Activated CD8-positive, alpha-beta T cell treated with anti-CD3 and anti-CD28 coated beads, Interleukin-2, amount 10 ng/mL, durations not matched to agents 7 days and 5 days (primary cell): ENCODE measurements at regions not wholly inside any gene's neighbourhood (a gene's known extent, or its start where the extent isn't known, plus 50 kb on each side); places are given as distances from the start of the nearest gene placed in this dataset.

Source experiments
- ATAC-seq: fragments of 150-1000 bp; cut with Tn5 transposase; one replicate; pipeline ENCODE4 v1.10.0; 2021; ENCODE audit warnings: moderate library complexity
- CTCF ChIA-PET: fragments of 350-600 bp; sonication (Branson Sonifier 250); formaldehyde crosslinking; loops from one replicate; lab custom pipeline; 2021; ENCODE audit warnings: antibody characterized with exemption; lab: Charles Lee
- POLR2A ChIA-PET: fragments of 350-600 bp; sonication (Branson Sonifier 250); formaldehyde crosslinking; loops from one replicate; lab custom pipeline; 2021; ENCODE audit warnings: antibody characterized with exemption; lab: Charles Lee
- DNase-seq: peaks from one replicate; pipeline ENCODE4 v3.0.0-alpha.2; 2020
- H3K27ac Mint-ChIP-seq: one replicate; pipeline ENCODE4 v1.8.0; 2021; ENCODE audit warnings: mild to moderate bottlenecking, mixed read lengths
- H3K27me3 Mint-ChIP-seq: one replicate; pipeline ENCODE4 v1.8.0; 2021; ENCODE audit warnings: low read depth, mixed read lengths
- H3K36me3 Mint-ChIP-seq: one replicate; pipeline ENCODE4 v1.8.0; 2021; ENCODE audit warnings: low read depth, mixed read lengths
- H3K4me1 Mint-ChIP-seq: one replicate; pipeline ENCODE4 v1.8.0; 2021; ENCODE audit warnings: low read depth, mixed read lengths
- H3K4me3 Mint-ChIP-seq: one replicate; pipeline ENCODE4 v1.8.0; 2021; ENCODE audit warnings: mild to moderate bottlenecking, mixed read lengths
- H3K9me3 Mint-ChIP-seq: one replicate; pipeline ENCODE4 v1.8.0; 2022; ENCODE audit warnings: mixed read lengths; ENCODE audit not compliant: insufficient read depth

DNA sequence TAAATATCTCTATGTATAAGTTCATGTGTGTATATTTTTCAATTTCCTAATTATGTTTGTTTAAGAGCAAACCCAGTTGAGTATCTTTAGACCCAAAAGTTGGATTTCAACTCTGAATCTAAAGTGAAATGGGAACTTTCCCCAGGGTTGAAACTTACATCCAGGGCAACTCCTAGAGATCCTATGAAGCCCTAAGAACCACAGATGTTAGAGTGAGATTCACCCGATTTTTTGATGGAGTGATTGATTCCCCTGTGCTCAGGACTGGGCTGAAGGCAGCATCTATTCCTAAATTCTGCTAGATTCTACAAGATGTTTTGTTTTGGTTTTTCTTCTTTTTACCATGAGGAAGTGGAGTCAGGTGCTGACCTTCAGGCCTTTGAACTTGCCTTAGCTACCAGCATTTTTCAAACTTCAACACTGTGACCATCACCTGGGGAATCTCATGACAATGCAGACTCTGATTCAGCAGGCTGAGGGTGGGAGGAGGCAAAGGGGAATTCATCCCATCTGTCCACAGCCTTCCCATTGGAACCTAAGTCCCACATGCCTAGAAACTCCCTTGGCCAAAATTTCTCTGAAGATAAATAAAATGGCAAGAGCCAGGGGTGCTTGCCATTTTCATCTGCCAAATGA is 145.5 kb downstream of the ETS2 start:
- DNase-seq, result no peak
- Mint-ChIP-seq H3K9me3 (peaks cover 5% of the 10 kb centered on the region), H3K27ac (no peak overlapping the region), H3K4me3 (no peak overlapping the region), H3K27me3 (no peaks in the 10 kb centered on the region), H3K36me3 (no peaks in the 10 kb centered on the region), H3K4me1 (no peaks in the 10 kb centered on the region)
- POLR2A ChIA-PET, result no interaction called here
- ATAC-seq, result no peak
- CTCF ChIA-PET, result no interaction called here

DNA sequence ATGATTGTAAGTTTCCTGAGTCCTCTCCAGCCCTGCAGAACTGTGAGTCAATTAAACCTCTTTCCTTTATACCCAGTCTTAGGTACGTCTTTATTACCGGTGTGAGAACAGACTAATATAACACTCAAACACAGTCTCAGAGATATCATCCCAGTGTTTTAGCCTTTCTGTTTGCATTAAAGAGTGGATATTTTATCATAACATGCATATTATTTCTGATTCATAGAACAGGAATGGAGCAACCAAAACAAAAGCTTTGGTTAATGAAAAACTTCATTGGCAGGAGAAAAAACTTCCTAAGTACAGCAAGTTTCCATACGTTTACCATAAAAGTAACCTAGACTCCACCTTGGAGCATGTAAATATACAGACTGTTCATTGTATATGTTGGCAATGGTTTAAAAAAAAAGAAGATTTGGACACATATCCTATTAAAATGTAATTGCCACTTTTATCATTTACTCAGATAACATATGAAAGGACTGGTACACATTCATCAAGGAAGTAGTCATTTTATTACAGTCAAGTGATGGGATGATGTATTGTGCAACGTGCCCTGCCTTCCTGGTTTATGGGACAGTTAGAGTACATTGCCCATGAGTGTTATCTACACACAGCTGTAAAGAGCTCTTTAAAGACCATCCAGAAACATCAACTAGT is 144.8 kb downstream of the ETS2 start:
- Mint-ChIP-seq H3K36me3 (no peaks in the 10 kb centered on the region), H3K27ac (no peak overlapping the region), H3K9me3 (peaks cover 5% of the 10 kb centered on the region), H3K4me1 (no peaks in the 10 kb centered on the region), H3K27me3 (no peaks in the 10 kb centered on the region), H3K4me3 (no peak overlapping the region)
- ChIA-PET POLR2A (no interaction called here), CTCF (no interaction called here)
- DNase-seq (no peak), ATAC-seq (no peak)

- CTCF ChIA-PET, result no interaction called here
- Mint-ChIP-seq H3K27me3 (no peaks in the 10 kb centered on the region), H3K9me3 (peaks cover 5% of the 10 kb centered on the region), H3K4me3 (no peak overlapping the region), H3K36me3 (no peaks in the 10 kb centered on the region), H3K27ac (no peak overlapping the region), H3K4me1 (no peaks in the 10 kb centered on the region)
- ATAC-seq (no peak), DNase-seq (no peak)
- POLR2A ChIA-PET, result no interaction called here
Observed at GRCh38 chr21:38949070-38949380, 143.3 kb downstream of the ETS2 start.

DNA sequence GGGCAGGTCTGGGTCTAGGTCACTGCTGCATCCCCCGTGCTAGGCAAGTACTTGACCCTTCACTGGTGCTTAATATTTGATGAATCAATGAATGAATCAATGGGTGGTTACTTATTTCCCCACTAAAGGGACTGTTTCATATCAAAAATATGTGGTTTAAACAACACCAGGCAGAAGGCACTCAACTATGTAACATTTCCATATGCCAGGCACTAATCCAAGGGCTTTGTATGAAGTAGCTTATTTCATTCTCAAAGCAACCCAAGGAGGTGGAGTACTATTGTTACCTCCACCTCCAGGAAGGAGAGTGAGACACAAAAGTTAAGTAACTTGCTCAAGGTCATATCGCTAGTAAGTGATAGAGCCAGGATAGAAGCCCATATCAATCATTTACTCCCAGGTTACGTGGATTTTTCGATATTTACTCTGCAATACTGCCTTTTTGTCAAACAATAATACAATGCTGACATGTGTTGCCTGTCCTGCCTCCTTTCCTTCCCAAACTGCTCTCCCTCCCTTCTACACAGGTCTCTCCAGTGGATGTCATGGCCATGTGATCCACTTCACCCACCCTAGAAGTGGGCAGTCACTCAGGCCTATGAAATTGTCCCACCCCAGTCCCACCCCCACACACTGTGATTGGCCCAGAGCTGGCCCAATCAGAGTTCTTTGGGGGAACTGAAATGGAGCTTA is 142.8 kb downstream of the ETS2 start:
- Mint-ChIP-seq H3K4me3 (no peak overlapping the region), H3K9me3 (peaks cover 5% of the 10 kb centered on the region), H3K36me3 (no peaks in the 10 kb centered on the region), H3K4me1 (no peaks in the 10 kb centered on the region), H3K27ac (no peak overlapping the region), H3K27me3 (no peaks in the 10 kb centered on the region)
- CTCF ChIA-PET, result no interaction called here
- no peak for DNase-seq
- POLR2A ChIA-PET, result no interaction called here
- no peak for ATAC-seq

GRCh38 chr21:38945545-38946245 is 140.0 kb downstream of the ETS2 start:
- Mint-ChIP-seq H3K36me3 (no peaks in the 10 kb centered on the region), H3K4me1 (no peaks in the 10 kb centered on the region), H3K27me3 (no peaks in the 10 kb centered on the region), H3K9me3 (peaks cover 5% of the 10 kb centered on the region), H3K4me3 (no peak overlapping the region), H3K27ac (no peak overlapping the region)
- POLR2A ChIA-PET, result no interaction called here
- no peak for ATAC-seq
- DNase-seq, result no peak
- CTCF ChIA-PET, result no interaction called here

DNA sequence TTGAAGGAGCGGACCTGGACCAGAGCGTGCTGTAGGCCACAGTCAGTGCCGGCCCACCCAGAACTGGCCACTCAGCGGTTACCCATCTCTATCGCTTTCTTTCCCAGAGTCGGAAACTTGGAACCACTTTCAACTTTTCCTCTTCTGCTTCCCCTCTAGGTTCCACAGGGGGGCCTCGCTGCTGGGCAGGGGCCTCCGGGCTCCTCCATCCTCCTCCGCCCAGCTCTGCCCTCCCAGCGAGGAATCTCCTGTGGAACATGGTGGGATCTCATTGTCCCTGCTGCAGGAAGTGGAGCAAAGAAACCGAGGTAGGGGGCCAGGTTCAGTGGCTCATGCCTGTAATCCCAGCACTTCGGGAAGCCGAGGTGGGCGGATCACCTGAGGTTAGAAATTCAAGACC is 139.2 kb downstream of the ETS2 start:
- Mint-ChIP-seq H3K27ac (no peak overlapping the region), H3K27me3 (no peaks in the 10 kb centered on the region), H3K36me3 (no peaks in the 10 kb centered on the region), H3K4me1 (no peaks in the 10 kb centered on the region), H3K4me3 (no peak overlapping the region), H3K9me3 (no peaks in the 10 kb centered on the region)
- ChIA-PET POLR2A (no interaction called here), CTCF (no interaction called here)
- ATAC-seq (no peak), DNase-seq (no peak)

DNA sequence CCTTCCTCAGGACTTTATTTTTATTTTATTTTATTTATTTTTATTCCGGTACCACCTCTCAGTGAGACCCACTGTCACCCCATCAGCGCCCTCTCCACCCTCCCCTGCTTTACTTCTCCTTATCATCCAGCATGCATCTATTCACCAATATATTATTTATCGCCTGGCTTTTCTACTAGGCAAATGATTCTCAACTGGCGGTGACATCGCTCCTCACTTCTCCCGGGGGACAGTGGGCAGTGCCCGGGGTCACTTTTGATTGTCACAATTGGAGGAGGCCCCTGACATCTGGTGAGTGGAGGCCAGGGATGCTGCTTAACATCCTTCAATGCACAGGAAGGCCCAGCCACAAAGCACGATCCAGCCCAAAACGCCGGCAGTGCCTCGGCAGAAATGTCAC is 138.7 kb downstream of the ETS2 start:
- H3K4me1 Mint-ChIP-seq, result no peaks in the 10 kb centered on the region
- ChIA-PET POLR2A (no interaction called here), CTCF (no interaction called here)
- DNase-seq (no peak), ATAC-seq (no peak)
- no peak overlapping the region for H3K4me3 Mint-ChIP-seq
- no peaks in the 10 kb centered on the region for H3K36me3 Mint-ChIP-seq
- no peaks in the 10 kb centered on the region for H3K9me3 Mint-ChIP-seq
- no peaks in the 10 kb centered on the region for H3K27me3 Mint-ChIP-seq
- H3K27ac Mint-ChIP-seq, result no peak overlapping the region

DNA sequence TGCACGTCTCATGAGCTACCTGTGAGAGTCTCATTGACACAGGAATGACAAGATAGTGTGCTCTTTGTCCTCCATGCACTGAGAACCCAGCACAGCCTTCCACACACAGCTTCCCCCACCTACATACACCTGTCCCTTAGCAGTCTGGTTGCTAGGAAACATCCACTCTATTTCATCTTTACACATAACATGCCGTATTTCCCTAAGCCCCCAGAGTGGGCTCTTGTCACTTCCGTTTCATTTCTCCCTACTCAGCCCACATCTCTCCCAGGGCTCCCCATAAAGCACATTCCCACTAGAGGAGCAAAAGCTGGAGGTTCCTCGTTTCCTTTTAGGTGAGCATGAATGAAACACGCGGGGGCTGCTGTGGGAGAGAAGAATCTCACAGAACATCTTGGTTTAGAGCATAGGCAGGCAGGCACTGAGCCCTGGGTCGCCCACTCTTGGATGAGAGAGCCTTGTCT is 137.1 kb downstream of the ETS2 start:
- Mint-ChIP-seq H3K4me1 (peaks cover 15% of the 10 kb centered on the region), H3K27me3 (no peaks in the 10 kb centered on the region), H3K36me3 (no peaks in the 10 kb centered on the region), H3K4me3 (no peak overlapping the region), H3K27ac (no peak overlapping the region), H3K9me3 (no peaks in the 10 kb centered on the region)
- ChIA-PET POLR2A (no interaction called here), CTCF (no interaction called here)
- DNase-seq, result no peak
- ATAC-seq, result no peak

- DNase-seq, result no peak
- ChIA-PET POLR2A (interaction anchor here (1.6 kb wide), 1 partner anchor 19 kb away, joined by 3 read pairs; no protein-coding TSS in a partner anchor), CTCF (no interaction called here)
- no peaks in the 10 kb centered on the region for H3K9me3 Mint-ChIP-seq
- H3K27ac Mint-ChIP-seq, result no peak overlapping the region
- peaks cover 26% of the 10 kb centered on the region for H3K4me1 Mint-ChIP-seq
- ATAC-seq, result peak; percentile 54
- no peaks in the 10 kb centered on the region for H3K27me3 Mint-ChIP-seq
- no peaks in the 10 kb centered on the region for H3K36me3 Mint-ChIP-seq
- no peak overlapping the region for H3K4me3 Mint-ChIP-seq
Observed at GRCh38 chr21:38938769-38939168, 133.0 kb downstream of the ETS2 start.

- POLR2A ChIA-PET, result interaction anchor here (1.6 kb wide), 1 partner anchor 19 kb away, joined by 3 read pairs; no protein-coding TSS in a partner anchor
- Mint-ChIP-seq H3K27ac (peak overlapping the region; percentile 33), H3K9me3 (no peaks in the 10 kb centered on the region), H3K27me3 (no peaks in the 10 kb centered on the region), H3K4me1 (peaks cover 26% of the 10 kb centered on the region), H3K36me3 (no peaks in the 10 kb centered on the region), H3K4me3 (no peak overlapping the region)
- DNase-seq, result peak; percentile 68
- peak; percentile 92 for ATAC-seq
- CTCF ChIA-PET, result no interaction called here
Observed at GRCh38 chr21:38938343-38938742, 132.6 kb downstream of the ETS2 start.

GRCh38 chr21:38937844-38938243 is 132.1 kb downstream of the ETS2 start:
- POLR2A ChIA-PET, result interaction anchor here (1.6 kb wide), 1 partner anchor 19 kb away, joined by 3 read pairs; no protein-coding TSS in a partner anchor
- peak; percentile 13 for ATAC-seq
- H3K27me3 Mint-ChIP-seq, result no peaks in the 10 kb centered on the region

More at GRCh38 chr21:38937844-38938243, 132.1 kb downstream of the ETS2 start:
- Mint-ChIP-seq H3K27ac (peak overlapping the region; percentile 33), H3K4me1 (peaks cover 26% of the 10 kb centered on the region), H3K36me3 (no peaks in the 10 kb centered on the region), H3K4me3 (no peak overlapping the region), H3K9me3 (no peaks in the 10 kb centered on the region)
- no peak for DNase-seq
- CTCF ChIA-PET, result no interaction called here
